NCI-H748 (cell line): ENCODE measurements at regions not wholly inside any gene's neighbourhood (a gene's known extent, or its start where the extent isn't known, plus 50 kb on each side); places are given as distances from the start of the nearest gene placed in this dataset.
"Not testable (repeated sequence)": the region's sequence is repeated elsewhere in the genome, so short reads cannot be mapped to it uniquely, and the experiment has no call there.

Experiments used
- DNase-seq: peaks from one replicate; lab custom pipeline; 2025; ENCODE audit not compliant: unreplicated experiment; lab: John Stamatoyannopoulos, UW

DNA sequence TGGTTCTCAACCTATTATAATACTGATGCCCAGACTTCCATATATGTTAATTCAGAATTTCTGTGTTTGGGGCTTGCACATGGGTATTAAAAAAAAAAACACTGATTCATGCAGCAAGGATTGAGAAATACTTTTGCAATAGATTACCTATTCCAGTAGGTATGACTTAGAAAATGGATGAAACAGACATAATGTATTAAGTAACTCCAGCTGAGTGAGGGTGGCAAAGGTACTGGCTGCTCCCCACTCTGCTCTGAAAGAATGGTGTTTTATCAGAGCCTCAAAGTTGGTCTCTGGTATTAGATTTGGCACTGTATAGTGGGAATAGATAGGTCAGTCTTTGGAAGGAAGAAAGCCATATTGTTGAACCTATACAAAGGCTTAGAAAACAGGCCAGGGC lies 234.3 kb upstream of the FOLH1 start:
- no peak for DNase-seq

GRCh38 chr11:49439901-49440300 lies 231.5 kb upstream of the FOLH1 start:
- not testable (repeated sequence) for DNase-seq

GRCh38 chr11:49434308-49434707 lies 225.9 kb upstream of the FOLH1 start:
- DNase-seq = not testable (repeated sequence)

GRCh38 chr11:49432242-49432848 lies 223.9 kb upstream of the FOLH1 start:
- no peak for DNase-seq

- no peak for DNase-seq
These were observed 215.7 kb upstream of the FOLH1 start for GRCh38 chr11:49424136-49424535.

DNA sequence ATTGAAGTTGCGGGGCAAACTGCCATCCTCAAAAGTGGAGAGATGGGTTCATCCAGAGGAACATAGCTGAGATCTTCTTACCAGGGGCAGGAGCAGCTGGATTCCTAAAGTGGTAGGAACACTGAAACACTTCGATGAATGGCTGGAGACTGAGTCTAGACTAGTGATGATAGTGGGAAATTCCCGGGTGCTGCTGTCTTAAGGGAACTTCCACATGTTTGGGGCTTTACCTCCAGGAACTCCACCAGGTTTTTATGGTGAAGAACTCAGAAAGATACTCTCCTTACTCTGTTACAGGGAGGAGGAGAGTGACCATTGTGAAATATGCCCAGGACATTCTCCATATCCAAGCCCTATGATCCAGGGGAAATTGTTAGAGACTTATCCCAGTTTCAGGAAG lies 210.5 kb upstream of the FOLH1 start:
- DNase-seq = not testable (repeated sequence)

GRCh38 chr11:49405743-49406142 lies 197.3 kb upstream of the FOLH1 start:
- no peak for DNase-seq

- not testable (repeated sequence) for DNase-seq
These were observed 187.4 kb upstream of the FOLH1 start for GRCh38 chr11:49395789-49396188.

GRCh38 chr11:49390362-49390761 lies 182.0 kb upstream of the FOLH1 start:
- DNase-seq = not testable (repeated sequence)

DNA sequence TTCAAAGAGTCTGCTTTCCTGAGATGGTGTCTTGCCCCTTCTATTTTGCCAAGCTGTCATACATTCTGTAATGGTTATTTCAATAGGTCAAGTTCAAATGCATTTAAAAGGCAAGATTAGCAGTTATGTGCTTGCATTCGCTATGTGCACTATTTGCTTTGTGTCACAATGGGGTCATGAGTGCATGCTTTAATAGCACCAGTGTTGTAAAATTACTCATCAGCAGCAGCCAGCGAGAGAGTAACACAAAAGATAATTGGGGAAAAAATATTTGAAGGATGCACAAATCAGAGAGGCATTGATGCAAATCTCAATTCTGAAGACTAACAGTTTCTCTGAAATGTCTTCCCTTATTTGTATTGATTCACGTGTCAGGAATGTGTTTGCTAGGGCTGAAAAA lies 180.7 kb upstream of the FOLH1 start:
- DNase-seq = peak; percentile 16

- not testable (repeated sequence) for DNase-seq
These were observed 176.0 kb upstream of the FOLH1 start for GRCh38 chr11:49384371-49384770.

GRCh38 chr11:49377978-49378377 lies 169.6 kb upstream of the FOLH1 start:
- DNase-seq = no peak

- DNase-seq = not testable (repeated sequence)
These were observed 165.5 kb upstream of the FOLH1 start for GRCh38 chr11:49373866-49374265.

DNA sequence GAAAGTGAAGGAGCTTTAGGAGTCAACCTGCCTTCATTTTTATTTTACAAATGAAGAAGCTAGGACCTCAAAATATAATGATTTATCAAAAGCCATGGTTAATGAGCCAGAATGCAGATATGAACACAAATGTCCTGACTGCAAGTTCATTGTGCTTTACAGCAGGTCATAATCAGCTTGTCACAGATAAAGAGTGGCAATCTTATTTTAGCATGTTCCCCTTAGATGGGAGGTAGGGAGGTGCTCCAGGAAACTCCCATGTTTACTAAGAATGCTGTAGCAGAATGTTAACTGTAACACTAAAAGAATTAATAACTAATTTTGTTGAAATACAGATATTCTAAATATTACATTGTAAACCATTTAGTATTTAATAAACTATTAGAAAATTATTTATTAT lies 165.0 kb upstream of the FOLH1 start:
- DNase-seq = not testable (repeated sequence)

DNA sequence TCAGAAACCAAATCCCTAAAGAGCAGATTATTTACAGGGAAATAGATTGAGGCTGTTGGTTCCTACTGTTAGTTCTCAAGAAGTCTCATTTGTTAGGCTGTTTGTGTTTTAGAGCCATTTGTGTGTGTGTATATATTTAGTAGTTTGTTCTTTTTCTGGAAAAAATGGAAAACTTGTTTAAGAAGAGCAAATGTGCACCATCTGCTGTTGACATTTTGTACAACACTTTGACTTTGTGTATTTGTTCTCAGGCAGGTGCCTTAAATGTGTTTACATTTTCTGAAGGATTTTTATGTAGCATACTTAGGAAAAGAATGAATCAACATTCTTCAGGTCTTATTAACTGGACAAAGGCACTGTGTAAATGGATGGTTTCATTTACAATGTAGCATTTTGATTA lies 163.7 kb upstream of the FOLH1 start:
- DNase-seq = not testable (repeated sequence)

- not testable (repeated sequence) for DNase-seq
These were observed 160.2 kb upstream of the FOLH1 start for GRCh38 chr11:49368556-49368955.

- DNase-seq = not testable (repeated sequence)
These were observed 157.0 kb upstream of the FOLH1 start for GRCh38 chr11:49365375-49365774.

DNA sequence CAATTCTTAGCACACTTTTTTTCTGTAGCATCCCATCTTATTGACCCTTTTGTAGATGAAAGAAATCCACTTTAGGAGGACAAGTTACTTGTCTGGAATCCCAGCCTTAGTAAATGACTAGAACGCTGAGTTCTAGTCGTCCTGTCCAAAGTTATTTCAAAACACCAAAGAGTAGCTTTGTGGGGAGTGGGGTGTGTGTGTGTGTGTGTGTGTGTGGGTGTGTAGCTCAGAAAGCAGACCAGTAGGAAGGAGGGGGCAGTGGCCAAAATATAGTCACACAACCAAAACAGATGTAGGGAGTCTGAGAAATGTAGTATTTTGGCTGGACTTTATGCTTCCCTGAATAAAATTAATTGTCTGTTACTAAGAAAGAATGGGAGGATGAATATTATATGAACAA lies 154.6 kb upstream of the FOLH1 start:
- DNase-seq = not testable (repeated sequence)

GRCh38 chr11:49354536-49354935 lies 146.1 kb upstream of the FOLH1 start:
- DNase-seq = not testable (repeated sequence)

DNA sequence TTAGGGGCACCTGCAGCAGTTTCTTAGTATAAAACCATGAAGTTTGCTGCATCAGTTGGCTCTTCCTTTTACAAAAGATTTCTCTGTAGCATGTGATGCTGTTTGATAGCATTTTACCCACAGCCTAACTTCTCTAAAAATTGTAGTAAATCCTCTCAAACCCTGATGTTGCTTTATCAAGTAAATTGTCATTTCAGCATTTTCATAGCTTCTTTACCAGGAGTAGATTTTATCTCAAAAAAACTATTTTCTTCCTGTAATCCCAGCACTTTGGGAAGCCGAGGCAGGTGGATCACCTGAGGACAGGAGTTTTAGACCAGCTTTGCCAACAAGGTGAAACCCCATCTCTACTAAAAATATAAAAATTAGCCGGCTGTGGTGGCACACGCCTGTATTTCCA lies 144.5 kb upstream of the FOLH1 start:
- DNase-seq = not testable (repeated sequence)

GRCh38 chr11:49346627-49347026 lies 138.2 kb upstream of the FOLH1 start:
- DNase-seq = not testable (repeated sequence)

DNA sequence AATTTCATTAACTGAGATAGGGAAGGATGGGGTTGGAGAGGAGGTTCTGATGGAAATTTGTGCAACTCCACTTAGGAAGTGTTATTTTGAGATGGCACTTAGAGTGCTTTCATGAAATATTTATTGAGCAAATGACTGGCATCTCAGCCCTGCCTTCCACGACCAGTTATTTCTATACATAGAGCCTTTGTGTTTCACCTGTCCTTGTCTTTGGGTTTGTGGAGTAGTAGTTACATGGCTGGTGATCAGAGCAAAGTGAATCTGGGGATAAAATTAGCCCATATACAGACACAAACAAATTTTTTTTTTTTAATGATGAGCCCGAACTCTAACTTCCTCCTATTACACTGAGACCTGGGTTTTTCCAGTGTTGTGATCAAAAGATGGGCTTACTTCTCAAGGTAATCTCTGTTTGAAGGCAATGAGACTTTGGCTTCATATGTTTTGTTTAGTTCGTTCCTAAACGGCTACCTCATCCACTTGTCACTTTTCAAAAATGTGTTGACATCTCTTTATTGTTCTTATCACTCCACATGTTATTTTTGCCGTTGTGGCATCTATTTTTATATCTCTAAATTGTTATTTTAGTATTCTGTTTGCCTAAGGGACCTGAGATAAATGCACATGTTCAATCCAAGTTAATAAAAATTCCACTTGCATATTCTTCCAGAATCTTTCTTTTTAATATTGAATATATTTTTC lies 120.2 kb upstream of the FOLH1 start:
- DNase-seq = not testable (repeated sequence)

DNA sequence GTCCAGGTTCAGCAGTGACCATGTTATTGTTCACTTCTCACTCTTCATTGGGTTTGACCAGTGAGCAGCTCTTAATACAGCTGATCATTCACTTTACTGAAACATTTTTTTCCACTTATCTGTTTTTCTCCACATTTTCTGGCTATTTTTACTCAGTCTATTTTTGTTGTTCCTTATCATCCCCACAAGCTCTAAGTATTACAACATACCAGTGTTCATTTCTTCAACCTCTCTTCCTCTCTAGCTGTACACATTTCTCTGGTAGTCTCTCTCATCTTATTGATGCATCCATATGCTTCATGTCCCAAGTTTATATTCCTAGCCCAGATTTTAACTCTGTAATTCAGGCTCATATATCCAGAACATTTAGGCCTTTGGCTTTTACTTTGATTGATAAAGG lies 119.4 kb upstream of the FOLH1 start:
- not testable (repeated sequence) for DNase-seq
